Endothelial cell of umbilical vein (primary cell): ENCODE measurements at regions not wholly inside any gene's neighbourhood (a gene's known extent, or its start where the extent isn't known, plus 50 kb on each side); places are given as distances from the start of the nearest gene placed in this dataset.

Experiments
- BruUV-seq: library from RNA; stranded (reverse); fragments of 400-500 nt; replicated peaks from 2 replicates; lab custom pipeline; 2021; lab: Mats Ljungman, UMichigan
- CTCF ChIA-PET: fragments of 300-600, 350-600 bp; sonication (Branson Sonifier 250); formaldehyde crosslinking; loops from one replicate; lab custom pipeline; 2021; ENCODE audit warnings: antibody characterized with exemption, inconsistent platforms; lab: Charles Lee
- POLR2A ChIA-PET: fragments of 300-600, 350-600 bp; sonication (Branson Sonifier 250); formaldehyde crosslinking; loops from one replicate; lab custom pipeline; 2021; ENCODE audit warnings: antibody characterized with exemption, inconsistent platforms; lab: Charles Lee
- DNase-seq: peaks from one replicate; pipeline ENCODE4 v3.0.0-alpha.2; 2011; ENCODE audit warnings: low read depth, low spot score
- FAIRE-seq: peaks from 2 replicates; lab custom pipeline; 2011; peaks lifted over from hg19 to GRCh38; lab: Jason Lieb, UNC
- H2AFZ ChIP-seq: 2 replicates; pipeline ENCODE4 v1.6.0; 2012; ENCODE audit warnings: low read depth, low read length, control low read depth, inconsistent platforms
- H3K27ac ChIP-seq: 2 replicates; pipeline ENCODE4 v1.5.1; 2011; ENCODE audit warnings: low read depth, mild to moderate bottlenecking, control low read depth, low read length, moderate library complexity; ENCODE audit not compliant: insufficient read depth
- H3K27me3 ChIP-seq, 2 experiments: 2 replicates each; pipeline versions ENCODE4 v1.6.0 to v1.6.1; 2011; ENCODE audit warnings: low read length in 2 of 2, mixed read lengths in 1 of 2; ENCODE audit not compliant: control insufficient read depth in 2 of 2, insufficient read depth in 2 of 2
- H3K36me3 ChIP-seq, 2 experiments: 2 replicates in 1 of 2; 3 replicates in 1 of 2; pipeline ENCODE4 v1.5.1; 2011; ENCODE audit warnings: low read length in 2 of 2, mild to moderate bottlenecking in 1 of 2, moderate library complexity in 1 of 2; ENCODE audit not compliant: control insufficient read depth in 2 of 2, insufficient read depth in 2 of 2; ENCODE audit errors: extremely low read depth in 1 of 2
- H3K4me1 ChIP-seq: 3 replicates; pipeline ENCODE4 v1.5.1; 2011; ENCODE audit warnings: mild to moderate bottlenecking, low read length; ENCODE audit not compliant: control insufficient read depth, insufficient read depth; ENCODE audit errors: extremely low read depth
- H3K4me2 ChIP-seq: 2 replicates; pipeline ENCODE4 v1.6.1; 2011; ENCODE audit warnings: low read length, control low read depth, mixed read lengths; ENCODE audit not compliant: insufficient read depth
- H3K4me3 ChIP-seq, 3 experiments: fragments of 200-600 bp in 1 of 3; sonication (generic), shearing (Covaris generic) in 1 of 3; replicated peaks in 1 of 3; 2 replicates each; pipeline ENCODE4 v1.5.1; 2011 to 2016; ENCODE audit warnings: control low read depth in 3 of 3, low read length in 3 of 3, mild to moderate bottlenecking in 2 of 3, inconsistent platforms in 1 of 3, low read depth in 1 of 3, moderate library complexity in 1 of 3; ENCODE audit not compliant: insufficient read depth in 1 of 3
- H3K79me2 ChIP-seq: 2 replicates; pipeline ENCODE4 v1.6.0; 2012; ENCODE audit warnings: low read length, inconsistent platforms; ENCODE audit not compliant: control insufficient read depth, insufficient read depth
- H3K9ac ChIP-seq: replicated peaks from 2 replicates; pipeline ENCODE3; 2011; ENCODE audit warnings: low read length, control low read depth; ENCODE audit not compliant: insufficient read depth; ENCODE audit errors: extremely low read depth
- H3K9me1 ChIP-seq: replicated peaks from 3 replicates; pipeline ENCODE4 v1.6.0; 2011; ENCODE audit warnings: mild to moderate bottlenecking, low read length; ENCODE audit not compliant: control insufficient read depth, insufficient read depth; ENCODE audit errors: extremely low read depth
- H3K9me3 ChIP-seq: replicated peaks from 2 replicates; pipeline ENCODE4 v1.5.1; 2012; ENCODE audit warnings: low read length, inconsistent platforms; ENCODE audit not compliant: control insufficient read depth, insufficient read depth
- H4K20me1 ChIP-seq: replicated peaks from 2 replicates; pipeline ENCODE3; 2011; ENCODE audit warnings: mild to moderate bottlenecking, low read length; ENCODE audit not compliant: control insufficient read depth, insufficient read depth; ENCODE audit errors: extremely low read depth
- CTCF ChIP-seq, 2 donors: IDR thresholded peaks; 1 replicate in 1 of 2; 2 replicates in 1 of 2; pipeline ENCODE4 v1.5.1; 2011; ENCODE audit warnings: low read length in 2 of 2, mild to moderate bottlenecking in 2 of 2, moderate library complexity in 2 of 2, control low read depth in 1 of 2, inconsistent platforms in 1 of 2, low read depth in 1 of 2; ENCODE audit not compliant: insufficient read depth in 1 of 2; ENCODE audit errors: extremely low read depth in 1 of 2
- EZH2 ChIP-seq: IDR thresholded peaks from 2 replicates; pipeline ENCODE4 v1.6.1; 2012; ENCODE audit warnings: borderline replicate concordance, low read depth, mild to moderate bottlenecking, moderate library complexity, low read length, inconsistent platforms; ENCODE audit not compliant: severe bottlenecking
- FOS ChIP-seq: IDR thresholded peaks from 2 replicates; pipeline ENCODE4 v1.6.1; 2011; ENCODE audit warnings: mild to moderate bottlenecking, low read length, moderate library complexity, borderline replicate concordance; ENCODE audit not compliant: insufficient read depth
- GATA2 ChIP-seq: IDR thresholded peaks from 2 replicates; pipeline ENCODE4 v1.7.0; 2011; ENCODE audit warnings: low read depth, mild to moderate bottlenecking, moderate library complexity, mixed read lengths, low read length; ENCODE audit not compliant: insufficient read length, insufficient read depth
- JUN ChIP-seq: IDR thresholded peaks from 2 replicates; pipeline ENCODE4 v1.6.1; 2011; ENCODE audit warnings: borderline replicate concordance, low read depth; ENCODE audit not compliant: insufficient read length, insufficient read depth
- MAX ChIP-seq: IDR thresholded peaks from 2 replicates; pipeline ENCODE4 v1.6.1; 2011; ENCODE audit not compliant: insufficient read depth, insufficient read length
- MYC ChIP-seq: IDR thresholded peaks from one replicate; pipeline ENCODE4 v1.6.1; 2011; ENCODE audit warnings: mild to moderate bottlenecking, low read depth, low read length
- POLR2A ChIP-seq: IDR thresholded peaks from 2 replicates; pipeline ENCODE4 v1.6.1; 2012; ENCODE audit warnings: low read depth, mild to moderate bottlenecking, control low read depth, low read length
- POLR2AphosphoS5 ChIP-seq: IDR thresholded peaks from 2 replicates; pipeline ENCODE4 v1.6.1; 2012; ENCODE audit warnings: low read depth, mild to moderate bottlenecking, control low read depth, low read length, moderate library complexity; ENCODE audit not compliant: insufficient read depth
- dilution Hi-C: fragments of 300-500 bp; cut with MboI; formaldehyde crosslinking; loops from one replicate; pipeline ENCODE4 v1.15.0; 2019; ENCODE audit warnings: low sequenced_read_pairs; ENCODE audit not compliant: extremely low pct_ligation_motif_present
- intact Hi-C: fragments of 100-400 bp; cut with micrococcal nuclease; formaldehyde crosslinking; loops from one replicate; pipeline ENCODE4 v1.10.0; 2022

DNA sequence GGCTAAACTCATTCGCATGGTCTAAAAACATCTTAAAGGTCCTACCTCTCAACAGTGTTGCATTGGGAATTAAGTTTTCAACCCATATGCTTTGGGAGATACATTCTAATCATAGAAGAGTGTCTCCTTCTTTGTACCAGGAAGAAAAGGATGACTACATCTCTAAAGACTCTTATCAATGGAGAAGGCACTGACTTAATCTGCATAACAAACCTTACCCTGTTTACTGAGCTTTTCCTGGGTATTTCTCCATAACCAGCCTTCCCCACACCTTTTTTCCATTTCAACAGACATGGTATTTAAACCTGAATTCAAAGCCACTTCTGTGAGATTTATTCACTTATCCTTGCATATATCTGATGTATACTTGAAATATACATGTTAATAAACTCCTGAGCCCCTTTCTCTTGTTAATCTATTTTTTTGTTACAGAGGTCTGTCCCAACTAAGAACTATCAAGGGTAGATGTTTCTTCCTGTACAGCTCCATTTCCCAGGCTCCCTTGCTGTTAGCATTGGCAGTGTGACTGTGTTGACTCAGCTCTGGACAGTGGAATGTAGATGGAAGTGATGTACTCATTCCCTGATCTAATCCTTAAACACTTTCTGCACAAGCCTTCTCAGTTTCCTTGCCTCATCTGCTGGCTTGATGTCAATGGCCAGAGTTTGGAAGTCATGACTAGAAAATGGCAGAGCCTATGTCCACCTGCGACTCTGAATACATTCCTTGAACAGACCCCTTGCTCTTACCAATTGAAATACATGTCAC lies 148.9 kb upstream of the CPEB2 start:
- dilution Hi-C loops: no loop called here
- Histone ChIP-seq H3K9me1 (no peaks in the 10 kb centered on the region), H3K9ac (no peak overlapping the region), H3K27ac (no peak overlapping the region), H3K36me3 (no peaks in the 10 kb centered on the region), H3K27me3 (no peaks in the 10 kb centered on the region), H3K9me3 (no peaks in the 10 kb centered on the region), H3K4me3 (no peak overlapping the region), H3K4me1 (no peaks in the 10 kb centered on the region), H2AFZ (no peak overlapping the region), H3K79me2 (no peaks in the 10 kb centered on the region), H3K4me2 (no peak overlapping the region), H4K20me1 (no peaks in the 10 kb centered on the region)
- no TSS peak for BruUV-seq
- FAIRE-seq: no peak
- intact Hi-C loops: no loop called here
- CTCF ChIA-PET: no interaction called here
- DNase-seq: no peak
- TF ChIP-seq GATA2 (no peak), MYC (no peak)
- POLR2A ChIA-PET: no interaction called here

- dilution Hi-C loops: no loop called here
- no peaks in the 10 kb centered on the region for H3K9me1 ChIP-seq
- no peak overlapping the region for H3K27ac ChIP-seq
- FAIRE-seq (no peak), DNase-seq (no peak)
- ChIA-PET POLR2A (no interaction called here), CTCF (no interaction called here)
- no peak overlapping the region for H3K4me2 ChIP-seq
- no peaks in the 10 kb centered on the region for H4K20me1 ChIP-seq
- H3K4me3 ChIP-seq: no peak overlapping the region
- H3K36me3 ChIP-seq: no peaks in the 10 kb centered on the region
- no peak overlapping the region for H2AFZ ChIP-seq
- TF ChIP-seq JUN: no peak
- TF ChIP-seq POLR2AphosphoS5: no peak
- TF ChIP-seq POLR2A: no peak
- TF ChIP-seq FOS: no peak
- no peak for TF ChIP-seq CTCF (IDR thresholded peaks at IDR 0.05; ENCODE audit: extremely low read depth in 1 of 2, insufficient read depth in 1 of 2, low read depth in 1 of 2, low read length in 2 of 2)
- no peak for TF ChIP-seq EZH2
- no peak for TF ChIP-seq MAX
- no peak for TF ChIP-seq MYC
- no peak for TF ChIP-seq GATA2
- H3K9me3 ChIP-seq: no peaks in the 10 kb centered on the region
- no peak overlapping the region for H3K9ac ChIP-seq
- intact Hi-C loops: no loop called here
- no peaks in the 10 kb centered on the region for H3K4me1 ChIP-seq
- H3K79me2 ChIP-seq: no peaks in the 10 kb centered on the region
- H3K27me3 ChIP-seq: no peaks in the 10 kb centered on the region
- BruUV-seq: no TSS peak
Measured at GRCh38 chr4:14855719-14856061, 146.6 kb upstream of the CPEB2 start.
